ENCODE measurements at regions not wholly inside any gene's neighbourhood (a gene's known extent, or its start where the extent isn't known, plus 50 kb on each side); places are given as distances from the start of the nearest gene placed in this dataset.
"Not testable (repeated sequence)": the region's sequence is repeated elsewhere in the genome, so short reads cannot be mapped to it uniquely, and the experiment has no call there.

GRCh38 chr14:44384601-44385293, 122.3 kb downstream of the FSCB start:
- H2AFZ ChIP-seq (ENCODE audit: insufficient read depth, low read length, poor library complexity); H4K91ac ChIP-seq (ENCODE audit: low read depth, low read length); H3K79me1 ChIP-seq (ENCODE audit: low read length); H4K8ac ChIP-seq (ENCODE audit: low read depth, low read length); H2BK120ac ChIP-seq (ENCODE audit: insufficient read depth, low read length, poor library complexity); H2AK5ac ChIP-seq (ENCODE audit: low read length); H3K36me3 ChIP-seq (ENCODE audit: control insufficient read depth in 1 of 2, insufficient read depth in 2 of 2, low read length in 2 of 2); H3K4me1 ChIP-seq (ENCODE audit: control insufficient read depth in 1 of 2, insufficient read depth in 2 of 2, low read length in 2 of 2); H3K27me3 ChIP-seq (ENCODE audit: insufficient read depth, low read length); H2BK12ac ChIP-seq (ENCODE audit: low read length); H4K12ac ChIP-seq (ENCODE audit: low read depth, low read length); H3K23ac ChIP-seq (ENCODE audit: low read length); H3K18ac ChIP-seq (ENCODE audit: low read length); H3K4ac ChIP-seq (ENCODE audit: low read depth, low read length); H3K9me3 ChIP-seq (ENCODE audit: insufficient read depth, low read depth, low read length); H3K4me2 ChIP-seq (ENCODE audit: low read length); DNase-seq; H2BK5ac ChIP-seq (ENCODE audit: low read depth, low read length, poor library complexity); H3K9ac ChIP-seq (ENCODE audit: low read length); H3K14ac ChIP-seq (ENCODE audit: low read length); H3K79me2 ChIP-seq (ENCODE audit: control insufficient read depth, insufficient read depth, low read length, poor library complexity); H3K4me3 ChIP-seq (ENCODE audit: low read depth, low read length); H3K27ac ChIP-seq (ENCODE audit: low read depth, low read length): not testable (repeated sequence)
- no CpG with 5 or more reads among the region's 38 CpGs for WGBS (ENCODE audit: extremely low coverage, insufficient coverage, insufficient read length)

- no CpG with 5 or more reads among the region's 5 CpGs for WGBS (ENCODE audit: extremely low coverage, insufficient coverage, insufficient read length)
- H2BK12ac ChIP-seq (ENCODE audit: low read length), result no peak overlapping the region
- no peak overlapping the region for H2AFZ ChIP-seq (ENCODE audit: insufficient read depth, low read length, poor library complexity)
- H2BK5ac ChIP-seq (ENCODE audit: low read depth, low read length, poor library complexity), result no peak overlapping the region
- H3K9me3 ChIP-seq (ENCODE audit: insufficient read depth, low read depth, low read length), result peaks cover 1% of the 10 kb centered on the region
- H4K91ac ChIP-seq (ENCODE audit: low read depth, low read length), result no peak overlapping the region
- H3K18ac ChIP-seq (ENCODE audit: low read length), result no peak overlapping the region
- H3K27ac ChIP-seq (ENCODE audit: low read depth, low read length), result no peak overlapping the region
- H3K36me3 ChIP-seq (ENCODE audit: control insufficient read depth in 1 of 2, insufficient read depth in 2 of 2, low read length in 2 of 2), result no peaks in the 10 kb centered on the region
- H3K79me2 ChIP-seq (ENCODE audit: control insufficient read depth, insufficient read depth, low read length, poor library complexity), result no peaks in the 10 kb centered on the region
- no peaks in the 10 kb centered on the region for H3K27me3 ChIP-seq (ENCODE audit: insufficient read depth, low read length)
- no peaks in the 10 kb centered on the region for H3K79me1 ChIP-seq (ENCODE audit: low read length)
- H3K14ac ChIP-seq (ENCODE audit: low read length), result no peak overlapping the region
- H4K12ac ChIP-seq (ENCODE audit: low read depth, low read length), result no peak overlapping the region
- H4K8ac ChIP-seq (ENCODE audit: low read depth, low read length), result no peak overlapping the region
- no peak overlapping the region for H2AK5ac ChIP-seq (ENCODE audit: low read length)
- no peak for DNase-seq
- H3K4me3 ChIP-seq (ENCODE audit: low read depth, low read length), result no peak overlapping the region
- no peak overlapping the region for H3K4ac ChIP-seq (ENCODE audit: low read depth, low read length)
- no peak overlapping the region for H3K23ac ChIP-seq (ENCODE audit: low read length)
- H2BK120ac ChIP-seq (ENCODE audit: insufficient read depth, low read length, poor library complexity), result no peak overlapping the region
- no peak overlapping the region for H3K9ac ChIP-seq (ENCODE audit: low read length)
- no peak overlapping the region for H3K4me2 ChIP-seq (ENCODE audit: low read length)
- no peaks in the 10 kb centered on the region for H3K4me1 ChIP-seq (ENCODE audit: control insufficient read depth in 1 of 2, insufficient read depth in 2 of 2, low read length in 2 of 2)
These were observed 123.0 kb downstream of the FSCB start for GRCh38 chr14:44384093-44384492.

- Histone ChIP-seq H4K91ac (ENCODE audit: low read depth, low read length) (no peak overlapping the region), H3K9ac (ENCODE audit: low read length) (no peak overlapping the region), H2BK120ac (ENCODE audit: insufficient read depth, low read length, poor library complexity) (no peak overlapping the region), H3K27me3 (ENCODE audit: insufficient read depth, low read length) (no peaks in the 10 kb centered on the region), H4K12ac (ENCODE audit: low read depth, low read length) (no peak overlapping the region), H3K4me1 (ENCODE audit: control insufficient read depth in 1 of 2, insufficient read depth in 2 of 2, low read length in 2 of 2) (no peaks in the 10 kb centered on the region), H3K4me3 (ENCODE audit: low read depth, low read length) (no peak overlapping the region), H3K36me3 (ENCODE audit: control insufficient read depth in 1 of 2, insufficient read depth in 2 of 2, low read length in 2 of 2) (no peaks in the 10 kb centered on the region), H3K79me1 (ENCODE audit: low read length) (no peaks in the 10 kb centered on the region), H3K9me3 (ENCODE audit: insufficient read depth, low read depth, low read length) (peaks cover 1% of the 10 kb centered on the region), H3K18ac (ENCODE audit: low read length) (no peak overlapping the region), H3K14ac (ENCODE audit: low read length) (no peak overlapping the region), H3K4ac (ENCODE audit: low read depth, low read length) (no peak overlapping the region), H2BK5ac (ENCODE audit: low read depth, low read length, poor library complexity) (no peak overlapping the region), H2BK12ac (ENCODE audit: low read length) (no peak overlapping the region), H3K23ac (ENCODE audit: low read length) (no peak overlapping the region), H3K79me2 (ENCODE audit: control insufficient read depth, insufficient read depth, low read length, poor library complexity) (no peaks in the 10 kb centered on the region), H3K27ac (ENCODE audit: low read depth, low read length) (no peak overlapping the region), H2AK5ac (ENCODE audit: low read length) (no peak overlapping the region), H4K8ac (ENCODE audit: low read depth, low read length) (no peak overlapping the region), H2AFZ (ENCODE audit: insufficient read depth, low read length, poor library complexity) (no peak overlapping the region), H3K4me2 (ENCODE audit: low read length) (no peak overlapping the region)
- DNase-seq, result no peak
These were observed 123.4 kb downstream of the FSCB start for GRCh38 chr14:44383636-44384035.

GRCh38 chr14:44379292-44379977, 127.6 kb downstream of the FSCB start:
- H3K9ac ChIP-seq (ENCODE audit: low read length), result no peak overlapping the region
- H3K27me3 ChIP-seq (ENCODE audit: insufficient read depth, low read length), result no peaks in the 10 kb centered on the region
- no peak overlapping the region for H3K14ac ChIP-seq (ENCODE audit: low read length)
- no peak overlapping the region for H3K4me2 ChIP-seq (ENCODE audit: low read length)
- no peaks in the 10 kb centered on the region for H3K36me3 ChIP-seq (ENCODE audit: control insufficient read depth in 1 of 2, insufficient read depth in 2 of 2, low read length in 2 of 2)
- no peaks in the 10 kb centered on the region for H3K79me1 ChIP-seq (ENCODE audit: low read length)
- no peak overlapping the region for H4K12ac ChIP-seq (ENCODE audit: low read depth, low read length)
- H2BK5ac ChIP-seq (ENCODE audit: low read depth, low read length, poor library complexity), result no peak overlapping the region
- H3K79me2 ChIP-seq (ENCODE audit: control insufficient read depth, insufficient read depth, low read length, poor library complexity), result no peaks in the 10 kb centered on the region
- H3K18ac ChIP-seq (ENCODE audit: low read length), result no peak overlapping the region
- no CpG with 5 or more reads among the region's 5 CpGs for WGBS (ENCODE audit: extremely low coverage, insufficient coverage, insufficient read length)
- DNase-seq, result peak; percentile 30 to 84
- H4K91ac ChIP-seq (ENCODE audit: low read depth, low read length), result no peak overlapping the region
- H3K23ac ChIP-seq (ENCODE audit: low read length), result no peak overlapping the region
- no peak overlapping the region for H3K27ac ChIP-seq (ENCODE audit: low read depth, low read length)
- H2BK120ac ChIP-seq (ENCODE audit: insufficient read depth, low read length, poor library complexity), result no peak overlapping the region
- H3K4me3 ChIP-seq (ENCODE audit: low read depth, low read length), result no peak overlapping the region
- no peak overlapping the region for H2AFZ ChIP-seq (ENCODE audit: insufficient read depth, low read length, poor library complexity)
- no peak overlapping the region for H3K4ac ChIP-seq (ENCODE audit: low read depth, low read length)
- no peak overlapping the region for H2BK12ac ChIP-seq (ENCODE audit: low read length)
- no peak overlapping the region for H2AK5ac ChIP-seq (ENCODE audit: low read length)
- peaks cover 6% of the 10 kb centered on the region for H3K9me3 ChIP-seq (ENCODE audit: insufficient read depth, low read depth, low read length)
- H3K4me1 ChIP-seq (ENCODE audit: control insufficient read depth in 1 of 2, insufficient read depth in 2 of 2, low read length in 2 of 2), result no peaks in the 10 kb centered on the region
- no peak overlapping the region for H4K8ac ChIP-seq (ENCODE audit: low read depth, low read length)
